SK-N-SH (cell line): ENCODE measurements at regions not wholly inside any gene's neighbourhood (a gene's known extent, or its start where the extent isn't known, plus 50 kb on each side); places are given as distances from the start of the nearest gene placed in this dataset.
"Not testable (repeated sequence)": the region's sequence is repeated elsewhere in the genome, so short reads cannot be mapped to it uniquely, and the experiment has no call there.

Experiments
- CTCF ChIA-PET: fragments of 300-600, 350-600 bp; formaldehyde crosslinking; extraction: SDS; loops from one replicate; lab custom pipeline; 2021; lab: Yijun Ruan, JAX
- POLR2A ChIA-PET: fragments of 350-600 bp; sonication (Branson Sonifier 250); formaldehyde crosslinking; extraction: SDS; loops from one replicate; lab custom pipeline; 2020; ENCODE audit warnings: antibody characterized with exemption, inconsistent platforms; lab: Yijun Ruan, JAX
- DNase-seq: peaks from one replicate; pipeline ENCODE4 v3.0.0; 2012
- H2AFZ ChIP-seq: fragments of 200-600 bp; sonication (generic); 2 replicates; pipeline ENCODE4 v1.8.1; 2016; ENCODE audit warnings: antibody characterized with exemption, mild to moderate bottlenecking, low read depth
- H3F3A ChIP-seq: fragments of 200-600 bp; sonication (generic); replicated peaks from 2 replicates; pipeline ENCODE3; 2016; ENCODE audit warnings: antibody characterized with exemption, mild to moderate bottlenecking; ENCODE audit not compliant: insufficient read depth
- H3K27ac ChIP-seq, 2 experiments: fragments of 200-500 bp in 1 of 2; fragments of 200-600 bp in 1 of 2; sonication (Bioruptor generic) in 1 of 2; sonication (generic), shearing (Covaris generic) in 1 of 2; 2 replicates each; pipeline versions ENCODE4 v1.5.1 to v1.6.1; 2014 to 2016; ENCODE audit warnings: low read depth in 2 of 2, inconsistent platforms in 1 of 2, low read length in 1 of 2, mild to moderate bottlenecking in 1 of 2, mixed read lengths in 1 of 2
- H3K27me3 ChIP-seq: fragments of 200-600 bp; sonication (generic), shearing (Covaris generic); 2 replicates; pipeline ENCODE4 v1.6.1; 2016; ENCODE audit warnings: mixed run types; ENCODE audit not compliant: insufficient read depth
- H3K36me3 ChIP-seq, 2 experiments: fragments of 200-500 bp in 1 of 2; fragments of 200-600 bp in 1 of 2; sonication (Bioruptor generic) in 1 of 2; sonication (generic) in 1 of 2; replicated peaks in 1 of 2; 2 replicates each; pipeline versions ENCODE3 to v1.5.1; 2014 to 2016; ENCODE audit warnings: low read length in 1 of 2, mild to moderate bottlenecking in 1 of 2; ENCODE audit not compliant: insufficient read depth in 2 of 2, control insufficient read depth in 1 of 2
- H3K4me1 ChIP-seq, 2 experiments: fragments of 200-500 bp in 1 of 2; fragments of 200-600 bp in 1 of 2; sonication (Bioruptor generic) in 1 of 2; sonication (generic), shearing (Covaris generic) in 1 of 2; 2 replicates each; pipeline versions ENCODE4 v1.5.1 to v1.6.1; 2014 to 2016; ENCODE audit warnings: low read depth in 1 of 2, low read length in 1 of 2, mixed run types in 1 of 2; ENCODE audit not compliant: insufficient read depth in 2 of 2, control insufficient read depth in 1 of 2
- H3K4me2 ChIP-seq: fragments of 200-600 bp; sonication (generic), shearing (Covaris generic); 2 replicates; pipeline ENCODE4 v1.6.1; 2017; ENCODE audit warnings: mixed run types
- H3K4me3 ChIP-seq, 2 experiments: fragments of 200-500 bp in 1 of 2; fragments of 200-600 bp in 1 of 2; sonication (Bioruptor generic) in 1 of 2; sonication (generic), shearing (Covaris generic) in 1 of 2; 2 replicates each; pipeline versions ENCODE4 v1.5.1 to v1.8.1; 2014 to 2016; ENCODE audit warnings: low read depth in 2 of 2, inconsistent platforms in 1 of 2, low read length in 1 of 2, mild to moderate bottlenecking in 1 of 2, mixed read lengths in 1 of 2, moderate library complexity in 1 of 2
- H3K79me2 ChIP-seq: fragments of 200-600 bp; sonication (generic); 2 replicates; pipeline ENCODE4 v1.8.1; 2017; ENCODE audit warnings: mild to moderate bottlenecking; ENCODE audit not compliant: insufficient read depth
- H3K9ac ChIP-seq: fragments of 200-600 bp; sonication (generic); 2 replicates; pipeline ENCODE4 v1.6.1; 2017; ENCODE audit warnings: mixed run types
- H3K9me2 ChIP-seq: fragments of 200-600 bp; sonication (generic); 2 replicates; pipeline ENCODE4 v1.6.1; 2017; ENCODE audit warnings: mixed run types
- H3K9me3 ChIP-seq: fragments of 200-600 bp; sonication (generic); 2 replicates; pipeline ENCODE4 v1.6.1; 2017; ENCODE audit warnings: mixed run types, mild to moderate bottlenecking, moderate library complexity
- H4K20me1 ChIP-seq: fragments of 200-600 bp; sonication (generic); 2 replicates; pipeline ENCODE4 v1.6.1; 2017; ENCODE audit warnings: mild to moderate bottlenecking, mixed run types; ENCODE audit not compliant: insufficient read depth
- CTCF ChIP-seq: fragments of 200-600 bp; sonication (generic); IDR thresholded peaks from 2 replicates; pipeline ENCODE4 v1.6.1; 2017; ENCODE audit warnings: antibody characterized with exemption, mild to moderate bottlenecking, moderate library complexity
- ELF1 ChIP-seq: IDR thresholded peaks from 2 replicates; pipeline ENCODE4 v1.4.0; 2012
- GABPA ChIP-seq: IDR thresholded peaks from 2 replicates; pipeline ENCODE4 v1.4.0; 2012; ENCODE audit warnings: low read depth, mild to moderate bottlenecking
- GATA2 ChIP-seq: sonication (generic); formaldehyde crosslinking; IDR thresholded peaks from 2 replicates; pipeline ENCODE4 v1.5.0; 2020; ENCODE audit warnings: mild to moderate bottlenecking, missing genetic modification reagents
- MEF2A ChIP-seq: IDR thresholded peaks from 2 replicates; pipeline ENCODE4 v1.4.0; 2012; ENCODE audit warnings: low read depth, borderline replicate concordance
- NFIC ChIP-seq: IDR thresholded peaks from 2 replicates; pipeline ENCODE4 v1.4.0; 2012; ENCODE audit warnings: borderline replicate concordance
- NRF1 ChIP-seq: IDR thresholded peaks from 2 replicates; pipeline ENCODE4 v1.6.1; 2012; ENCODE audit warnings: low read depth, mild to moderate bottlenecking, low read length
- TCF12 ChIP-seq: IDR thresholded peaks from 2 replicates; pipeline ENCODE4 v1.4.0; 2012
- TEAD4 ChIP-seq: IDR thresholded peaks from 2 replicates; pipeline ENCODE4 v1.4.0; 2012; ENCODE audit warnings: mild to moderate bottlenecking, borderline replicate concordance; ENCODE audit not compliant: insufficient read depth
- USF2 ChIP-seq: fragments of 150-350 bp; IDR thresholded peaks from 2 replicates; pipeline ENCODE4 v1.6.1; 2017; ENCODE audit warnings: antibody characterized with exemption, low read length, low read depth, borderline replicate concordance
- WGBS: methylation state at CpG from one replicate; pipeline ENCODE4 v1.1.6; 2017; ENCODE audit warnings: low lambda C conversion rate; 5-methylcytosine and 5-hydroxymethylcytosine counted together

- TF ChIP-seq TEAD4 (no peak), NFIC (no peak), GABPA (no peak), CTCF (no peak), TCF12 (no peak)
These were observed 147.3 kb downstream of the USP46 start (continued) for GRCh38 chr4:52511825-52512224.

- H3K9me2 ChIP-seq, result no peaks in the 10 kb centered on the region
- no peak overlapping the region for H3K4me2 ChIP-seq
- no peaks in the 10 kb centered on the region for H3K4me1 ChIP-seq
- no peaks in the 10 kb centered on the region for H3K9me3 ChIP-seq
- no peaks in the 10 kb centered on the region for H4K20me1 ChIP-seq
- WGBS, result 5% methylated on average over 2 of the region's 2 CpGs
- no peak for DNase-seq
- no peaks in the 10 kb centered on the region for H3K27me3 ChIP-seq
- no peak overlapping the region for H3K9ac ChIP-seq
- no peak overlapping the region for H3K4me3 ChIP-seq
- H3K79me2 ChIP-seq, result no peaks in the 10 kb centered on the region
- no peak for TF ChIP-seq CTCF
- TF ChIP-seq GABPA, result no peak
- TF ChIP-seq NFIC, result no peak
- no peak for TF ChIP-seq ELF1
- no peak for TF ChIP-seq USF2
- no peak for TF ChIP-seq MEF2A
- no peak for TF ChIP-seq GATA2 (CRISPR knock-in tag)
- TF ChIP-seq NRF1, result no peak
- no peaks in the 10 kb centered on the region for H3K36me3 ChIP-seq
- ChIA-PET POLR2A (no interaction called here), CTCF (interaction anchor here (0.8 kb wide), 1 partner anchor 471 kb away, joined by 3 read pairs; no protein-coding TSS in a partner anchor)
- no peak overlapping the region for H2AFZ ChIP-seq
- no peaks in the 10 kb centered on the region for H3F3A ChIP-seq
- H3K27ac ChIP-seq, result no peak overlapping the region
These were observed 146.8 kb downstream of the USP46 start for GRCh38 chr4:52512291-52512690.

GRCh38 chr4:52522093-52522492 lies 137.0 kb downstream of the USP46 start:
- H4K20me1 ChIP-seq, H2AFZ ChIP-seq, POLR2A ChIA-PET, H3K9ac ChIP-seq, H3K9me3 ChIP-seq, H3K79me2 ChIP-seq, H3K27ac ChIP-seq, H3K9me2 ChIP-seq, H3K4me2 ChIP-seq, H3K36me3 ChIP-seq, H3F3A ChIP-seq, H3K4me1 ChIP-seq, DNase-seq, H3K27me3 ChIP-seq, H3K4me3 ChIP-seq: not testable (repeated sequence)
- 23% methylated on average over 3 of the region's 6 CpGs for WGBS
- CTCF ChIA-PET, result interaction anchor here (3.2 kb wide), 1 partner anchor 23 kb away, joined by 12 read pairs; no protein-coding TSS in a partner anchor
